Testis (tissue), 2 donors: ENCODE measurements at regions not wholly inside any gene's neighbourhood (a gene's known extent, or its start where the extent isn't known, plus 50 kb on each side); places are given as distances from the start of the nearest gene placed in this dataset.
A peak's percentile ranks its signal among the peaks of the same experiment; 100 is the strongest.

Experiments used
- POLR2A ChIP-seq: fragments of 450-650 bp; IDR thresholded peaks from one replicate; pipeline ENCODE4 v1.6.1; 2017; ENCODE audit warnings: antibody characterized with exemption, mild to moderate bottlenecking, moderate library complexity
- TF ChIP-seq, protein P1 (sequence below), 3 experiments: fragments of 450-650 bp in 2 of 3; fragments of 200-600 bp in 1 of 3; sonication (generic) in 1 of 3; IDR thresholded peaks; one replicate each; pipeline ENCODE4 v1.5.1; 2016 to 2019; ENCODE audit warnings: antibody characterized with exemption in 3 of 3, mild to moderate bottlenecking in 2 of 3, moderate library complexity in 1 of 3

DNA sequence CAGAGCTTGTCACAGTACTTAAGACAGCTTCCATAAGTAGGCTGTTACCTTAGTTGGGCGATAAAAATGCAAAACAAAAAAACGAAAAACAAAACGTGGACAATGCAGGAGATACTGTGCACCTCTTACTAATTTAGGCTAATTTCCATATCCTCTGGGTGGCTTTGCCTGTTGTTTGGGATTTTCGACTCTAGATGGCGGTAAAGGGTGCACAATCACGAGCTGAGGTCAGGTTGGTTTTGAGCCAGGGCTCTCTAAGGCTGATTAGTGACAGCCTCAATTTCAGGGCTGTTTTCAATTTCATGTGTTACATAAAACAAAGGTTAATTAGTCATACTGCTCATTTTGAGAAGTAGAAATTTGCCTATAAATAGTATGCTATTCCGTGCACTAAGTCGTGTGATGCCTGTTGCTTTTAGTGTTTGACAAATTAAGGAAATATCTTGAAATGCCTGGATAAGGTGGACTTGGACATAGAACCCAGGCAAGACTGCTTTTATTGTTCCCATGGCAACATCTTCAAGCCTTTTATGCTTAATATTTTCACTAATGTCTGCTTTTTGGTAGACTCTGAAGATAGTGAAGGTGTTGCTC, 493.1 kb downstream of the SOCS6 start:
- TF ChIP-seq, protein P1, sequence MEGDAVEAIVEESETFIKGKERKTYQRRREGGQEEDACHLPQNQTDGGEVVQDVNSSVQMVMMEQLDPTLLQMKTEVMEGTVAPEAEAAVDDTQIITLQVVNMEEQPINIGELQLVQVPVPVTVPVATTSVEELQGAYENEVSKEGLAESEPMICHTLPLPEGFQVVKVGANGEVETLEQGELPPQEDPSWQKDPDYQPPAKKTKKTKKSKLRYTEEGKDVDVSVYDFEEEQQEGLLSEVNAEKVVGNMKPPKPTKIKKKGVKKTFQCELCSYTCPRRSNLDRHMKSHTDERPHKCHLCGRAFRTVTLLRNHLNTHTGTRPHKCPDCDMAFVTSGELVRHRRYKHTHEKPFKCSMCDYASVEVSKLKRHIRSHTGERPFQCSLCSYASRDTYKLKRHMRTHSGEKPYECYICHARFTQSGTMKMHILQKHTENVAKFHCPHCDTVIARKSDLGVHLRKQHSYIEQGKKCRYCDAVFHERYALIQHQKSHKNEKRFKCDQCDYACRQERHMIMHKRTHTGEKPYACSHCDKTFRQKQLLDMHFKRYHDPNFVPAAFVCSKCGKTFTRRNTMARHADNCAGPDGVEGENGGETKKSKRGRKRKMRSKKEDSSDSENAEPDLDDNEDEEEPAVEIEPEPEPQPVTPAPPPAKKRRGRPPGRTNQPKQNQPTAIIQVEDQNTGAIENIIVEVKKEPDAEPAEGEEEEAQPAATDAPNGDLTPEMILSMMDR (IDR thresholded peaks at IDR 0.05) = peak in 2 of 3 experiments; percentile 24 to 40
- no peak for TF ChIP-seq POLR2A
